ENCODE measurements at regions not wholly inside any gene's neighbourhood (a gene's known extent, or its start where the extent isn't known, plus 50 kb on each side); places are given as distances from the start of the nearest gene placed in this dataset.
"Not testable (repeated sequence)": the region's sequence is repeated elsewhere in the genome, so short reads cannot be mapped to it uniquely, and the experiment has no call there.

GRCh38 chr12:34229033-34229432 is 206.7 kb downstream of the ALG10 start:
- DNase-seq = not testable (repeated sequence)

- no peak for DNase-seq
Measured at GRCh38 chr12:34233618-34234017, 211.3 kb downstream of the ALG10 start.

GRCh38 chr12:34236073-34236472 is 213.8 kb downstream of the ALG10 start:
- no peak for DNase-seq

- no peak for DNase-seq
Measured at GRCh38 chr12:34244608-34245007, 222.3 kb downstream of the ALG10 start.

- no peak for DNase-seq
Measured at GRCh38 chr12:34249271-34249670, 227.0 kb downstream of the ALG10 start.

- DNase-seq = not testable (repeated sequence)
Measured at GRCh38 chr12:34251879-34252278, 229.6 kb downstream of the ALG10 start.

- DNase-seq = no peak
Measured at GRCh38 chr12:34253674-34254073, 231.4 kb downstream of the ALG10 start.

GRCh38 chr12:34257093-34257492 is 234.8 kb downstream of the ALG10 start:
- no peak for DNase-seq

- DNase-seq = not testable (repeated sequence)
Measured at GRCh38 chr12:34262140-34262539, 239.8 kb downstream of the ALG10 start.

GRCh38 chr12:34264110-34264509 is 241.8 kb downstream of the ALG10 start:
- no peak for DNase-seq

GRCh38 chr12:34273703-34274102 is 251.4 kb downstream of the ALG10 start:
- not testable (repeated sequence) for DNase-seq

GRCh38 chr12:34275129-34275528 is 252.8 kb downstream of the ALG10 start:
- no peak for DNase-seq

- DNase-seq = no peak
Measured at GRCh38 chr12:34286483-34286882, 264.2 kb downstream of the ALG10 start.

GRCh38 chr12:34286934-34287333 is 264.6 kb downstream of the ALG10 start:
- DNase-seq = no peak

- DNase-seq = no peak
Measured at GRCh38 chr12:34287437-34287836, 265.1 kb downstream of the ALG10 start.

GRCh38 chr12:34287986-34288962 is 266.0 kb downstream of the ALG10 start:
- DNase-seq = no peak

GRCh38 chr12:34288963-34289345 is 266.7 kb downstream of the ALG10 start:
- no peak for DNase-seq

- DNase-seq = no peak
Measured at GRCh38 chr12:34289431-34290380, 267.4 kb downstream of the ALG10 start.

- no peak for DNase-seq
Measured at GRCh38 chr12:34290381-34290995, 268.2 kb downstream of the ALG10 start.

- no peak for DNase-seq
Measured at GRCh38 chr12:34291001-34291400, 268.7 kb downstream of the ALG10 start.

- DNase-seq = no peak
Measured at GRCh38 chr12:34291426-34291901, 269.2 kb downstream of the ALG10 start.

- no peak for DNase-seq
Measured at GRCh38 chr12:34292736-34293625, 270.7 kb downstream of the ALG10 start.
